ENCODE measurements at regions not wholly inside any gene's neighbourhood (a gene's known extent, or its start where the extent isn't known, plus 50 kb on each side); places are given as distances from the start of the nearest gene placed in this dataset.

GRCh38 chr15:47485419-47485818 lies 231.9 kb upstream of the SEMA6D start:
- ChIA-PET CTCF (interaction anchor here (0.6 kb wide), 1 partner anchor 14 kb away, joined by 7 read pairs; no protein-coding TSS in a partner anchor), POLR2A (ENCODE audit: low non-redundant PET) (no interaction called here)
- H3K36me3 ChIP-seq (ENCODE audit: insufficient read depth, low read length, poor library complexity, severe bottlenecking) = no peaks in the 10 kb centered on the region
- H3K27me3 ChIP-seq (replicated peaks; ENCODE audit: insufficient read depth, low read depth, low read length, poor library complexity) = no peaks in the 10 kb centered on the region
- H3K4me3 ChIP-seq (ENCODE audit: low read depth, low read length, poor library complexity, severe bottlenecking) = no peak overlapping the region
- intact Hi-C loops (cut with micrococcal nuclease; ENCODE audit: unreplicated experiment) = no loop called here
- DNase-seq (ENCODE audit: low spot score) = no peak
- no TSS peak for BruUV-seq (replicated peaks)
- no peak overlapping the region for H3K27ac ChIP-seq (ENCODE audit: low read depth, low read length, poor library complexity, severe bottlenecking)
- TF ChIP-seq, protein P1, sequence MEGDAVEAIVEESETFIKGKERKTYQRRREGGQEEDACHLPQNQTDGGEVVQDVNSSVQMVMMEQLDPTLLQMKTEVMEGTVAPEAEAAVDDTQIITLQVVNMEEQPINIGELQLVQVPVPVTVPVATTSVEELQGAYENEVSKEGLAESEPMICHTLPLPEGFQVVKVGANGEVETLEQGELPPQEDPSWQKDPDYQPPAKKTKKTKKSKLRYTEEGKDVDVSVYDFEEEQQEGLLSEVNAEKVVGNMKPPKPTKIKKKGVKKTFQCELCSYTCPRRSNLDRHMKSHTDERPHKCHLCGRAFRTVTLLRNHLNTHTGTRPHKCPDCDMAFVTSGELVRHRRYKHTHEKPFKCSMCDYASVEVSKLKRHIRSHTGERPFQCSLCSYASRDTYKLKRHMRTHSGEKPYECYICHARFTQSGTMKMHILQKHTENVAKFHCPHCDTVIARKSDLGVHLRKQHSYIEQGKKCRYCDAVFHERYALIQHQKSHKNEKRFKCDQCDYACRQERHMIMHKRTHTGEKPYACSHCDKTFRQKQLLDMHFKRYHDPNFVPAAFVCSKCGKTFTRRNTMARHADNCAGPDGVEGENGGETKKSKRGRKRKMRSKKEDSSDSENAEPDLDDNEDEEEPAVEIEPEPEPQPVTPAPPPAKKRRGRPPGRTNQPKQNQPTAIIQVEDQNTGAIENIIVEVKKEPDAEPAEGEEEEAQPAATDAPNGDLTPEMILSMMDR (conservative IDR thresholded peaks at IDR 0.05; ENCODE audit: low read depth, low read length) = no peak
- no peak for TF ChIP-seq EZH2 (IDR thresholded peaks at IDR 0.05; ENCODE audit: borderline replicate concordance, low read depth, low read length, poor library complexity, severe bottlenecking)
- H3K9me3 ChIP-seq (ENCODE audit: low read depth, low read length, poor library complexity, severe bottlenecking) = no peaks in the 10 kb centered on the region
- H3K4me1 ChIP-seq (ENCODE audit: insufficient read depth, low read length, poor library complexity, severe bottlenecking) = peaks cover 17% of the 10 kb centered on the region

- intact Hi-C loops (cut with micrococcal nuclease; ENCODE audit: unreplicated experiment) = no loop called here
- no peaks in the 10 kb centered on the region for H3K9me3 ChIP-seq (ENCODE audit: low read depth, low read length, poor library complexity, severe bottlenecking)
- no peak for DNase-seq (ENCODE audit: low spot score)
- H3K27ac ChIP-seq (ENCODE audit: low read depth, low read length, poor library complexity, severe bottlenecking) = no peak overlapping the region
- H3K4me1 ChIP-seq (ENCODE audit: insufficient read depth, low read length, poor library complexity, severe bottlenecking) = peaks cover 17% of the 10 kb centered on the region
- no peaks in the 10 kb centered on the region for H3K27me3 ChIP-seq (replicated peaks; ENCODE audit: insufficient read depth, low read depth, low read length, poor library complexity)
- TF ChIP-seq EZH2 (IDR thresholded peaks at IDR 0.05; ENCODE audit: borderline replicate concordance, low read depth, low read length, poor library complexity, severe bottlenecking) = no peak
- TF ChIP-seq, protein P1 (conservative IDR thresholded peaks at IDR 0.05; ENCODE audit: low read depth, low read length) = no peak
- H3K4me3 ChIP-seq (ENCODE audit: low read depth, low read length, poor library complexity, severe bottlenecking) = no peak overlapping the region
- no peaks in the 10 kb centered on the region for H3K36me3 ChIP-seq (ENCODE audit: insufficient read depth, low read length, poor library complexity, severe bottlenecking)
- CTCF ChIA-PET = interaction anchor here (0.6 kb wide), 1 partner anchor 15 kb away, joined by 7 read pairs; no protein-coding TSS in a partner anchor
- POLR2A ChIA-PET (ENCODE audit: low non-redundant PET) = no interaction called here
- no TSS peak for BruUV-seq (replicated peaks)
These were observed 231.3 kb upstream of the SEMA6D start for GRCh38 chr15:47486040-47486439.

DNA sequence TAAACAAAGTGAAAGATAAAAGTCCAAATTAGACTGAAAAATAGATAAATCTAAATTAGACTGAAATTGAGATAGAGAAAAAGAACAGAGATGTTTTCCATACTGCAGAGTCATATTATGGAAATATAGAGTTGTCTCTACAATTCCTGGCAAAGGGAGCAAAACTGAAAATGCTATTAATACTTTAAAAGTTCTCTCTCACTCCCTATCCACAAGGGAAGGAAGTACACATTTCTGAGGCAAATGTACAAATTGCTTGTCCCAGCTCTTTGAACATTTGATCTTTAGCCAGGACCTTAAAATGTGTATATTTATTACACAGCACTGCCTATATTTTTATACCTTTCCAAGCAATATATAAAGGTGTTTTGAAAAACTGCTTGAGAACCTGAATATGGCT lies 225.1 kb upstream of the SEMA6D start:
- no peaks in the 10 kb centered on the region for H3K36me3 ChIP-seq (ENCODE audit: insufficient read depth, low read length, poor library complexity, severe bottlenecking)
- no peaks in the 10 kb centered on the region for H3K4me1 ChIP-seq (ENCODE audit: insufficient read depth, low read length, poor library complexity, severe bottlenecking)
- BruUV-seq (replicated peaks) = no TSS peak
- intact Hi-C loops (cut with micrococcal nuclease; ENCODE audit: unreplicated experiment) = no loop called here
- H3K4me3 ChIP-seq (ENCODE audit: low read depth, low read length, poor library complexity, severe bottlenecking) = no peak overlapping the region
- H3K9me3 ChIP-seq (ENCODE audit: low read depth, low read length, poor library complexity, severe bottlenecking) = no peaks in the 10 kb centered on the region
- H3K27me3 ChIP-seq (replicated peaks; ENCODE audit: insufficient read depth, low read depth, low read length, poor library complexity) = no peaks in the 10 kb centered on the region
- no peak overlapping the region for H3K27ac ChIP-seq (ENCODE audit: low read depth, low read length, poor library complexity, severe bottlenecking)
- TF ChIP-seq, protein P1 (conservative IDR thresholded peaks at IDR 0.05; ENCODE audit: low read depth, low read length) = no peak
- TF ChIP-seq EZH2 (IDR thresholded peaks at IDR 0.05; ENCODE audit: borderline replicate concordance, low read depth, low read length, poor library complexity, severe bottlenecking) = no peak
- POLR2A ChIA-PET (ENCODE audit: low non-redundant PET) = no interaction called here
- no peak for DNase-seq (ENCODE audit: low spot score)
- CTCF ChIA-PET = no interaction called here
